ENCODE measurements at regions not wholly inside any gene's neighbourhood (a gene's known extent, or its start where the extent isn't known, plus 50 kb on each side); places are given as distances from the start of the nearest gene placed in this dataset.

GRCh38 chr2:226187156-226187555 lies 612.5 kb downstream of the IRS1 start:
- TF ChIP-seq POLR2A (IDR thresholded peaks at IDR 0.05) (no peak), CTCF (IDR thresholded peaks at IDR 0.05) (no peak)

Measured in testis (tissue), 2 donors.